IMR-90 (cell line): ENCODE measurements at regions not wholly inside any gene's neighbourhood (a gene's known extent, or its start where the extent isn't known, plus 50 kb on each side); places are given as distances from the start of the nearest gene placed in this dataset.

ENCODE experiments used
- ATAC-seq: fragments of 200-7000 bp; cut with Tn5 transposase; 2 replicates; pipeline ENCODE4 v1.9.1; 2020; ENCODE audit warnings: low read depth, mild to moderate bottlenecking, moderate library complexity
- BruUV-seq: library from RNA; stranded (reverse); fragments of 400-500 nt; replicated peaks from 2 replicates; lab custom pipeline; 2021; lab: Mats Ljungman, UMichigan
- CTCF ChIA-PET: fragments of 300-600 bp; formaldehyde crosslinking; extraction: SDS; loops from one replicate; lab custom pipeline; 2021; ENCODE audit warnings: antibody characterized with exemption; lab: Yijun Ruan, JAX
- POLR2A ChIA-PET: fragments of 300-600 bp; sonication (Branson Sonifier 250); formaldehyde crosslinking; loops from one replicate; lab custom pipeline; 2022; ENCODE audit warnings: antibody characterized with exemption; ENCODE audit not compliant: unreplicated experiment; lab: Charles Lee
- DNase-seq: peaks from one replicate; pipeline ENCODE4 v3.0.0; 2013
- H2AFZ ChIP-seq: replicated peaks from 2 replicates; pipeline ENCODE3; 2013; ENCODE audit warnings: low read length, mild to moderate bottlenecking; ENCODE audit not compliant: poor library complexity
- H2AK5ac ChIP-seq: 2 replicates; pipeline ENCODE4 v1.6.1; 2013; ENCODE audit warnings: low read depth, low read length, inconsistent platforms
- H2AK9ac ChIP-seq: replicated peaks from 2 replicates; pipeline ENCODE3; 2013; ENCODE audit warnings: mild to moderate bottlenecking, low read depth, low read length, moderate library complexity; ENCODE audit not compliant: poor library complexity
- H2BK120ac ChIP-seq: 2 replicates; pipeline ENCODE4 v1.6.1; 2013; ENCODE audit warnings: low read depth, low read length, inconsistent platforms
- H2BK15ac ChIP-seq: 3 replicates; pipeline ENCODE4 v1.6.1; 2013; ENCODE audit warnings: low read depth, low read length, inconsistent platforms
- H2BK20ac ChIP-seq: 2 replicates; pipeline ENCODE4 v1.6.1; 2013; ENCODE audit warnings: low read depth, mild to moderate bottlenecking, inconsistent platforms, low read length, moderate library complexity
- H2BK5ac ChIP-seq: 2 replicates; pipeline ENCODE4 v1.6.1; 2013; ENCODE audit warnings: mild to moderate bottlenecking, low read depth, low read length, inconsistent platforms; ENCODE audit not compliant: poor library complexity, severe bottlenecking
- H3K14ac ChIP-seq: replicated peaks from 2 replicates; pipeline ENCODE4 v1.6.1; 2013; ENCODE audit warnings: low read depth, low read length, inconsistent platforms
- H3K18ac ChIP-seq: 2 replicates; pipeline ENCODE4 v1.6.1; 2013; ENCODE audit warnings: low read depth, low read length, control low read depth
- H3K23ac ChIP-seq: 2 replicates; pipeline ENCODE4 v1.6.1; 2013; ENCODE audit warnings: low read depth, low read length, inconsistent platforms
- H3K27ac ChIP-seq: 2 replicates; pipeline ENCODE4 v1.5.1; 2013; ENCODE audit warnings: mild to moderate bottlenecking, control low read depth, low read length; ENCODE audit not compliant: insufficient read depth
- H3K27me3 ChIP-seq: 2 replicates; pipeline ENCODE4 v1.6.1; 2013; ENCODE audit warnings: low read length; ENCODE audit not compliant: control insufficient read depth, insufficient read depth
- H3K36me3 ChIP-seq: 2 replicates; pipeline ENCODE4 v1.6.1; 2013; ENCODE audit warnings: low read length, mixed read lengths; ENCODE audit not compliant: control insufficient read depth, insufficient read depth
- H3K4ac ChIP-seq: 2 replicates; pipeline ENCODE4 v1.6.1; 2013; ENCODE audit warnings: low read depth, low read length, inconsistent platforms
- H3K4me1 ChIP-seq: 2 replicates; pipeline ENCODE4 v1.6.1; 2013; ENCODE audit warnings: low read length, mixed read lengths; ENCODE audit not compliant: control insufficient read depth, insufficient read depth
- H3K4me2 ChIP-seq: 2 replicates; pipeline ENCODE4 v1.6.1; 2013; ENCODE audit warnings: low read depth, mild to moderate bottlenecking, control low read depth, low read length, moderate library complexity
- H3K4me3 ChIP-seq: 2 replicates; pipeline ENCODE4 v1.5.1; 2013; ENCODE audit warnings: low read depth, mild to moderate bottlenecking, control low read depth, low read length, moderate library complexity; ENCODE audit not compliant: insufficient read depth
- H3K56ac ChIP-seq: 2 replicates; pipeline ENCODE4 v1.6.1; 2013; ENCODE audit warnings: low read length, inconsistent platforms; ENCODE audit not compliant: insufficient read depth; ENCODE audit errors: extremely low read depth
- H3K79me1 ChIP-seq, 2 experiments: 2 replicates each; pipeline ENCODE4 v1.6.1; 2013; ENCODE audit warnings: low read length in 2 of 2, inconsistent platforms in 1 of 2, low read depth in 1 of 2
- H3K9ac ChIP-seq: 2 replicates; pipeline ENCODE4 v1.6.1; 2013; ENCODE audit warnings: low read depth, low read length, control low read depth
- H3K9me1 ChIP-seq: 2 replicates; pipeline ENCODE4 v1.6.1; 2013; ENCODE audit warnings: low read length, inconsistent platforms; ENCODE audit not compliant: insufficient read depth
- H3K9me3 ChIP-seq: 2 replicates; pipeline ENCODE4 v1.6.1; 2013; ENCODE audit warnings: low read length; ENCODE audit not compliant: control insufficient read depth, insufficient read depth
- H4K20me1 ChIP-seq: 2 replicates; pipeline ENCODE4 v1.6.1; 2013; ENCODE audit warnings: low read length, inconsistent platforms; ENCODE audit not compliant: insufficient read depth
- H4K5ac ChIP-seq: 2 replicates; pipeline ENCODE4 v1.6.1; 2013; ENCODE audit warnings: mild to moderate bottlenecking, low read depth, low read length, control low read depth
- H4K8ac ChIP-seq, 2 experiments: 2 replicates each; pipeline ENCODE4 v1.6.1; 2013; ENCODE audit warnings: low read depth in 2 of 2, low read length in 2 of 2, control low read depth in 1 of 2, inconsistent platforms in 1 of 2
- H4K91ac ChIP-seq: 2 replicates; pipeline ENCODE4 v1.6.1; 2013; ENCODE audit warnings: low read depth, low read length, inconsistent platforms; ENCODE audit not compliant: insufficient read depth
- CHD1 ChIP-seq: IDR thresholded peaks from 2 replicates; pipeline ENCODE4 v1.6.1; 2012; ENCODE audit warnings: low read depth, low read length, improper control_type of control experiment
- ELK1 ChIP-seq: fragments of 150-350 bp; IDR thresholded peaks from 2 replicates; pipeline ENCODE4 v1.6.1; 2016; ENCODE audit warnings: low read depth, mild to moderate bottlenecking, low read length, moderate library complexity, borderline replicate concordance
- FOS ChIP-seq: fragments of 150-350 bp; IDR thresholded peaks from 2 replicates; pipeline ENCODE4 v1.6.1; 2016; ENCODE audit warnings: low read depth, low read length
- MXI1 ChIP-seq: IDR thresholded peaks from 2 replicates; pipeline ENCODE4 v1.6.1; 2012; ENCODE audit warnings: low read depth, mild to moderate bottlenecking, low read length, moderate library complexity, borderline replicate concordance
- RAD21 ChIP-seq: IDR thresholded peaks from 2 replicates; pipeline ENCODE4 v1.6.1; 2012; ENCODE audit warnings: low read length, improper control_type of control experiment
- RCOR1 ChIP-seq: IDR thresholded peaks from 2 replicates; pipeline ENCODE4 v1.6.1; 2012; ENCODE audit warnings: mild to moderate bottlenecking, low read length, improper control_type of control experiment; ENCODE audit not compliant: insufficient replicate concordance
- RFX5 ChIP-seq: IDR thresholded peaks from 2 replicates; pipeline ENCODE4 v1.8.0; 2012; ENCODE audit warnings: low read depth, mild to moderate bottlenecking, low read length, moderate library complexity
- SMC3 ChIP-seq: fragments of 150-350 bp; IDR thresholded peaks from 2 replicates; pipeline ENCODE4 v1.6.1; 2016; ENCODE audit warnings: low read depth, mild to moderate bottlenecking, antibody characterized with exemption, low read length, moderate library complexity
- USF2 ChIP-seq: fragments of 150-350 bp; IDR thresholded peaks from 2 replicates; pipeline ENCODE4 v1.6.1; 2017; ENCODE audit warnings: mild to moderate bottlenecking, antibody characterized with exemption, low read length, low read depth
- WGBS, 2 experiments: methylation state at CpG; one replicate each; pipeline versions ENCODE4 v1.1.5 to v1.1.7; 2013; ENCODE audit warnings: missing lambda C conversion rate in 2 of 2; ENCODE audit not compliant: insufficient read length in 1 of 2; ENCODE audit errors: extremely low coverage in 2 of 2; 5-methylcytosine and 5-hydroxymethylcytosine counted together
- dilution Hi-C: fragments of 300-500 bp; cut with HindIII; formaldehyde crosslinking; loops from one replicate; pipeline ENCODE4 v1.14.3; 2018; ENCODE audit warnings: low sequenced_read_pairs; ENCODE audit not compliant: unreplicated experiment
- in situ Hi-C: fragments of 300-500 bp; cut with MboI; formaldehyde crosslinking; loops from 3 replicates; pipeline ENCODE4 v1.14.3; 2019; ENCODE audit warnings: low sequenced_read_pairs, inconsistent platforms, mixed read lengths
- intact Hi-C: fragments of 100-400 bp; cut with micrococcal nuclease; formaldehyde crosslinking; loops from 2 replicates; pipeline ENCODE4 v1.10.0; 2022

GRCh38 chr6:93675856-93676417 is 256.6 kb upstream of the EPHA7 start:
- Histone ChIP-seq H3K36me3 (no peaks in the 10 kb centered on the region), H3K23ac (no peak overlapping the region), H4K8ac (no peak overlapping the region), H3K4me1 (no peaks in the 10 kb centered on the region), H3K9ac (no peak overlapping the region), H3K18ac (no peak overlapping the region), H4K5ac (no peak overlapping the region), H3K4ac (no peak overlapping the region), H2BK120ac (no peak overlapping the region), H2BK15ac (no peak overlapping the region), H4K20me1 (no peaks in the 10 kb centered on the region), H2AFZ (no peak overlapping the region), H3K79me1 (no peaks in the 10 kb centered on the region), H3K27ac (no peak overlapping the region), H3K9me3 (no peaks in the 10 kb centered on the region; the same call in 1 of the 2 replicates), H2BK20ac (no peak overlapping the region), H3K4me3 (no peak overlapping the region), H2AK5ac (no peak overlapping the region), H2AK9ac (no peak overlapping the region), H2BK5ac (no peak overlapping the region), H3K27me3 (no peaks in the 10 kb centered on the region), H4K91ac (no peak overlapping the region), H3K14ac (no peak overlapping the region), H3K9me1 (no peaks in the 10 kb centered on the region), H3K4me2 (no peak overlapping the region), H3K56ac (no peak overlapping the region)
- TF ChIP-seq USF2: no peak
- TF ChIP-seq FOS: no peak
- TF ChIP-seq RFX5: no peak
- TF ChIP-seq SMC3: no peak
- no peak for TF ChIP-seq MXI1
- no peak for TF ChIP-seq ELK1
- TF ChIP-seq RCOR1: no peak
- TF ChIP-seq RAD21: no peak
- no peak for TF ChIP-seq CHD1
- intact Hi-C loops: no loop called here
- dilution Hi-C loops: no loop called here
- no peak for DNase-seq
- POLR2A ChIA-PET: no interaction called here
- no TSS peak for BruUV-seq
- ATAC-seq: no peak
- CTCF ChIA-PET: no interaction called here
- WGBS, 2 experiments: no CpG with 5 or more reads among the region's 1 CpG
- in situ Hi-C loops: no loop called here
